T-cell (primary cell): ENCODE measurements at regions not wholly inside any gene's neighbourhood (a gene's known extent, or its start where the extent isn't known, plus 50 kb on each side); places are given as distances from the start of the nearest gene placed in this dataset.

Experiments used
- ATAC-seq, 4 experiments: fragments of 200-7000 bp in 3 of 4; fragments of 150-1000 bp in 1 of 4; cut with Tn5 transposase; replicated peaks in 1 of 4; 1 replicate in 3 of 4; 2 replicates in 1 of 4; pipeline ENCODE4 v1.10.0; 2021; ENCODE audit warnings: moderate library complexity in 3 of 4, mild to moderate bottlenecking in 2 of 4, moderate number of reproducible peaks in 1 of 4
- CTCF ChIA-PET, 2 donors: fragments of 300-600 bp; sonication (Branson Sonifier 250); formaldehyde crosslinking; loops; one replicate each; lab custom pipeline; 2022; ENCODE audit warnings: antibody characterized with exemption in 2 of 2; lab: Charles Lee
- POLR2A ChIA-PET, 2 donors: fragments of 300-600 bp; sonication (Branson Sonifier 250); formaldehyde crosslinking; loops; one replicate each; lab custom pipeline; 2022; ENCODE audit warnings: antibody characterized with exemption in 2 of 2; lab: Charles Lee
- DNase-seq, 35 experiments: peaks; one replicate each; pipeline versions ENCODE4 v3.0.0 to v3.0.0-alpha.2; 2013 to 2023
- H3K27ac ChIP-seq: one replicate; pipeline ENCODE4 v1.5.1; 2013; ENCODE audit warnings: low read length
- H3K27me3 ChIP-seq, 2 experiments: replicated peaks in 1 of 2; 1 replicate in 1 of 2; 2 replicates in 1 of 2; pipeline versions ENCODE4 v1.6.1 to v1.7.0; 2013; ENCODE audit warnings: low read length in 1 of 2, mixed read lengths in 1 of 2; ENCODE audit not compliant: control insufficient read depth in 2 of 2, insufficient read depth in 2 of 2; ENCODE audit errors: extremely low read depth in 1 of 2
- H3K36me3 ChIP-seq, 2 donors: 1 replicate in 1 of 2; 2 replicates in 1 of 2; pipeline versions ENCODE4 v1.6.1 to v1.7.0; 2013; ENCODE audit warnings: low read length in 1 of 2; ENCODE audit not compliant: control insufficient read depth in 2 of 2, insufficient read depth in 1 of 2; ENCODE audit errors: extremely low read depth in 1 of 2
- H3K4me1 ChIP-seq, 2 experiments: 1 replicate in 1 of 2; 2 replicates in 1 of 2; pipeline versions ENCODE4 v1.6.1 to v1.7.0; 2013; ENCODE audit warnings: low read length in 2 of 2, mixed read lengths in 1 of 2; ENCODE audit not compliant: insufficient read depth in 2 of 2, control insufficient read depth in 1 of 2; ENCODE audit errors: extremely low read depth in 1 of 2
- H3K4me3 ChIP-seq, 2 donors: 1 replicate in 1 of 2; 2 replicates in 1 of 2; pipeline versions ENCODE4 v1.5.1 to v1.7.0; 2013; ENCODE audit warnings: mild to moderate bottlenecking in 2 of 2, low read length in 1 of 2, moderate library complexity in 1 of 2; ENCODE audit not compliant: control insufficient read depth in 1 of 2; ENCODE audit errors: extremely low read depth in 1 of 2
- H3K9me3 ChIP-seq: 2 replicates; pipeline ENCODE4 v1.7.0; 2013
- H3K27ac Mint-ChIP-seq, 2 donors: one replicate each; pipeline ENCODE4 v1.8.0; 2020 to 2021; ENCODE audit warnings: mild to moderate bottlenecking in 2 of 2, mixed read lengths in 2 of 2
- H3K27me3 Mint-ChIP-seq, 2 donors: one replicate each; pipeline ENCODE4 v1.8.0; 2021 to 2022; ENCODE audit warnings: mixed read lengths in 2 of 2
- H3K36me3 Mint-ChIP-seq: one replicate; pipeline ENCODE4 v1.8.0; 2021; ENCODE audit warnings: mixed read lengths
- H3K4me1 Mint-ChIP-seq, 3 donors: one replicate each; pipeline ENCODE4 v1.8.0; 2020 to 2022; ENCODE audit warnings: mixed read lengths in 3 of 3, mild to moderate bottlenecking in 1 of 3
- H3K4me3 Mint-ChIP-seq, 3 donors: one replicate each; pipeline ENCODE4 v1.8.0; 2020 to 2022; ENCODE audit warnings: mild to moderate bottlenecking in 3 of 3, mixed read lengths in 3 of 3, moderate library complexity in 3 of 3
- H3K9me3 Mint-ChIP-seq, 3 donors: one replicate each; pipeline ENCODE4 v1.8.0; 2020 to 2022; ENCODE audit warnings: mixed read lengths in 3 of 3
- WGBS: methylation state at CpG from one replicate; pipeline ENCODE4 v1.1.5; 2013; ENCODE audit warnings: missing lambda C conversion rate; ENCODE audit not compliant: insufficient coverage; 5-methylcytosine and 5-hydroxymethylcytosine counted together

DNA sequence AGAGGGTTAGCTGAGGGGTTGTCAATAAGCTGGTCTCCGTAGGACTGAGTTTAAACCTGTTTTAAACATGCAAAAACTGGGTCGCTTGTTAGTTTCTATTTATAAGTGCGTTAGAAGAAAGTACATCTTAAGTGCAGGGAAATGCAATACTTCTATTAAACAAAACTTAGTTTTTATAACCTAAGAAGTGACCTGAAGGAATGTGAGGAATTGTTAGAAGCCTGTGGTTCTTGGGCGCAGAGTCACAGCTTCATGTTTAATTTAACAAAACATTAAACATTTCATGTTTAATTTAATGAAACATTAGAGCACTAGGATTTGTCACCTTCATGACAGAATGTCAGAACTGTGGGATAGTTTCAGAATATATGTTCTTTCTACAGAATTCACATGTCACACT lies 469.2 kb upstream of the WWC1 start:
- no CpG with 5 or more reads among the region's 4 CpGs for WGBS
- no peak for DNase-seq
- Histone ChIP-seq H3K4me1 (no peaks in the 10 kb centered on the region), H3K27ac (no peak overlapping the region), H3K36me3 (no peaks in the 10 kb centered on the region), H3K9me3 (no peaks in the 10 kb centered on the region), H3K4me3 (no peak overlapping the region), H3K27me3 (no peaks in the 10 kb centered on the region)
- Mint-ChIP-seq H3K4me3 (no peak overlapping the region), H3K9me3 (peaks cover 0 to 4% (median 2%) of the 10 kb centered on the region in 3 donors), H3K27me3 (no peaks in the 10 kb centered on the region), H3K27ac (no peak overlapping the region), H3K36me3 (no peaks in the 10 kb centered on the region), H3K4me1 (no peaks in the 10 kb centered on the region)
- CTCF ChIA-PET = no interaction called here
- POLR2A ChIA-PET = no interaction called here
- no peak for ATAC-seq

DNA sequence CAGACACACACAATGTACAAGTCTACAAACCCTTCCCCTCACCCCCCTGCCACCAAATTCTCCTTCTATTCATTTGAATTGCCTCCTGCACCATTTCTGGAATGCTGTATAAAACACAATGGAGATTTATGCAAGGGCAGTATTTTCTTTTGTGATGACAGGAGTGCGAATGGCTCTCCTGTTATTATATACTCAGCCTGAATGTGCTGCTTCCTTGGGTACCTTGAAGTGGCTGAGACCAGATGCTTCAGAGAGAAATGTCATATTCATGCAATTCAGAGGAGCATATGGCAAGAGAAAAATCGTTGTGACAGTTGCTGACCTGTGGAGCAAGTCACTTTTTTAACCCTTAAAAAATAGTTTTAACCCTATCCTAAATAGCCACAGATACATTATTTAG lies 468.0 kb upstream of the WWC1 start:
- H3K27me3 Mint-ChIP-seq = no peaks in the 10 kb centered on the region
- no peak overlapping the region for H3K4me3 Mint-ChIP-seq
- 89% methylated on average over 1 of the region's 2 CpGs for WGBS
- H3K4me3 ChIP-seq = no peak overlapping the region
- H3K4me1 Mint-ChIP-seq = no peaks in the 10 kb centered on the region
- H3K36me3 ChIP-seq = no peaks in the 10 kb centered on the region
- DNase-seq (no peak), ATAC-seq (no peak)
- no peaks in the 10 kb centered on the region for H3K27me3 ChIP-seq
- CTCF ChIA-PET = no interaction called here
- H3K4me1 ChIP-seq = no peaks in the 10 kb centered on the region
- no peak overlapping the region for H3K27ac ChIP-seq
- no peaks in the 10 kb centered on the region for H3K9me3 ChIP-seq
- no peaks in the 10 kb centered on the region for H3K36me3 Mint-ChIP-seq
- H3K9me3 Mint-ChIP-seq = peaks cover 0 to 4% (median 2%) of the 10 kb centered on the region in 3 donors
- POLR2A ChIA-PET = no interaction called here
- H3K27ac Mint-ChIP-seq = no peak overlapping the region

DNA sequence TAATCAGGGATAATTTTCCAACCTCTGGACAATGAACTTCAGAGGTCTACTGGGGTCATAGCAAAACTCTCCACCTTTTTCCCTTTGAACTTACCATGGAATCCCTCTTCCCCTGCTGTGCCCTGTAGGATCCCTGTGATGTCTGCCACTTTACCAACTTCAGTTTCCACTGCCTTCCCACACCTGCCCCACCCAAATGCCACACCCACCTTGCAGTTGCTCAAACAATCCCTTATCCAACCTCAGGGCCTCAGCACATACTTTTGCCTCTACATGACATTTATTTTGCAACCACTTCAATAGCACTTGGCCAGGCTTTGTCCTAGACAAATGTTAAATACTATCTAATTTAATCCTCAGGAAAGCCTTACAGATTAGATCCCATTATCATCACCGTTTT lies 463.7 kb upstream of the WWC1 start:
- H3K27ac Mint-ChIP-seq = no peak overlapping the region
- no peak overlapping the region for H3K27ac ChIP-seq
- no peaks in the 10 kb centered on the region for H3K4me1 Mint-ChIP-seq
- no peaks in the 10 kb centered on the region for H3K36me3 Mint-ChIP-seq
- H3K27me3 ChIP-seq = no peaks in the 10 kb centered on the region
- peaks cover 0 to 12% (median 0%) of the 10 kb centered on the region in 3 donors for H3K9me3 Mint-ChIP-seq
- ATAC-seq = no peak
- ChIA-PET CTCF (no interaction called here), POLR2A (no interaction called here)
- no peak overlapping the region for H3K4me3 Mint-ChIP-seq
- H3K4me1 ChIP-seq = no peaks in the 10 kb centered on the region
- no peak overlapping the region for H3K4me3 ChIP-seq
- no peaks in the 10 kb centered on the region for H3K9me3 ChIP-seq
- no peaks in the 10 kb centered on the region for H3K27me3 Mint-ChIP-seq
- DNase-seq = no peak
- H3K36me3 ChIP-seq = no peaks in the 10 kb centered on the region
- no CpG with 5 or more reads among the region's 1 CpG for WGBS

DNA sequence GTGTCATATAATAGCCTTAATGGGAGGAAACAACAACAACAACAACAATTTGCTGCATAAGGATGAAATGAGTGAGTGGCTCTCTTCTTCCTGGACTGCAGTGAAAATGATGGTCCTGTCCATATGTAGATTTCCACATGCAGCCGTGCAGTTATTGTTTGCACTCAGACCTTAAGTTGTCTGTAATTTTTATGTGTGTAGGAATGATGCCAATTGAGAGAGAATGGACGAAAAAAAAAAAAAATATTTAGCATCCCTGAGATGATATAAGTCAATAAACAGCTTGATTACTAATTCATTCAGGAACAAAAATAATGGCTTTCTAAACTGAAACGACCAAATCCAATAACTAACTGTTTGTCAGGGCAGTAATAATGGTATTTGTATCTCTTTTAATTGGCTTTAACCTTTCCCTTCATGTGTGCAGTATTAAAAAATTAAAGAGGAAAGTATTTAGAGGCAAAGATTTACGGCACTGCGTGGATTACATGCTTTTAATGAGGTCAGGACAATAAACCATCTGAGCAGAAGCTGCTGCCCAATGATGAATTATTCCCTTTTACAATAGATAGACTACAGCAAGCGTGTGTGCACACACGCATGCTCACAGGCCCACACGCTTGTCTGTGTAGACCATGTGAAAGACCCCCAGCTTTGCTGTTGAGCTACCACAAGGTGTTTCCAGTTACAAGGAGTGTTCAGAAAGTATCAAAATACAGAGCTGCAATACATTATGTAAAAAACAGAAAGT lies 459.5 kb upstream of the WWC1 start:
- no peak overlapping the region for H3K27ac ChIP-seq

DNA sequence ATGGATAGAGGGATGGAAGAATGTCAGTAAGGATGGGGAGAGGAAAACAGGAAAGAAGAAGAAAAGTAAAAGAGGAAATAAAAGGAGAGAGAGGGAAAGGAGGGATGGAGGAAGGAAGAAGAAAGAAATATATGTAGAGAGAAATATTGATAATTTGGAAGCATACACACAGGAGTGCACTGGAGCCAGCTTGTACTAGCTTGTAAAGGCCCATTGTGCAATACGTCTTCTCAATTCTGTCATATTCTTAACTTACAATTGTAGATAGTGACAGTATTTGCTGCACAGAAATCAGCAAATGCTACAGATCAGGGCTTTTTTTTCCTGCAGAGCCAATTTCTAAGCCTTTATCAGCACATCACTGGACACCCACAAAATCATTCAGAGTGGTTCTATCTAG lies 458.8 kb upstream of the WWC1 start:
- H3K4me1 Mint-ChIP-seq = no peaks in the 10 kb centered on the region
- no peak for ATAC-seq
- H3K36me3 ChIP-seq = no peaks in the 10 kb centered on the region
- no peaks in the 10 kb centered on the region for H3K36me3 Mint-ChIP-seq
- no peak overlapping the region for H3K27ac Mint-ChIP-seq
- H3K4me3 Mint-ChIP-seq = no peak overlapping the region
- no peak for DNase-seq
- no peak overlapping the region for H3K4me3 ChIP-seq
- ChIA-PET POLR2A (no interaction called here), CTCF (no interaction called here)
- H3K27me3 ChIP-seq = no peaks in the 10 kb centered on the region
- no peaks in the 10 kb centered on the region for H3K27me3 Mint-ChIP-seq
- H3K9me3 ChIP-seq = no peaks in the 10 kb centered on the region
- H3K27ac ChIP-seq = no peak overlapping the region
- H3K4me1 ChIP-seq = no peaks in the 10 kb centered on the region
- WGBS = 0% methylated on average over 1 of the region's 1 CpG
- peaks cover 0 to 13% (median 4%) of the 10 kb centered on the region in 3 donors for H3K9me3 Mint-ChIP-seq

More for the DNA sequence above, 459.5 kb upstream of the WWC1 start:
- Mint-ChIP-seq H3K27me3 (no peaks in the 10 kb centered on the region), H3K4me3 (no peak overlapping the region), H3K9me3 (peaks cover 0 to 13% (median 4%) of the 10 kb centered on the region in 3 donors), H3K27ac (no peak overlapping the region), H3K36me3 (no peaks in the 10 kb centered on the region), H3K4me1 (no peaks in the 10 kb centered on the region)
- H3K27me3 ChIP-seq = no peaks in the 10 kb centered on the region
- no peaks in the 10 kb centered on the region for H3K9me3 ChIP-seq
- no peak overlapping the region for H3K4me3 ChIP-seq
- H3K4me1 ChIP-seq = no peaks in the 10 kb centered on the region
- ATAC-seq (no peak), DNase-seq (no peak)
- POLR2A ChIA-PET = no interaction called here
- no peaks in the 10 kb centered on the region for H3K36me3 ChIP-seq
- CTCF ChIA-PET = no interaction called here
- WGBS = 100% methylated on average over 1 of the region's 8 CpGs

DNA sequence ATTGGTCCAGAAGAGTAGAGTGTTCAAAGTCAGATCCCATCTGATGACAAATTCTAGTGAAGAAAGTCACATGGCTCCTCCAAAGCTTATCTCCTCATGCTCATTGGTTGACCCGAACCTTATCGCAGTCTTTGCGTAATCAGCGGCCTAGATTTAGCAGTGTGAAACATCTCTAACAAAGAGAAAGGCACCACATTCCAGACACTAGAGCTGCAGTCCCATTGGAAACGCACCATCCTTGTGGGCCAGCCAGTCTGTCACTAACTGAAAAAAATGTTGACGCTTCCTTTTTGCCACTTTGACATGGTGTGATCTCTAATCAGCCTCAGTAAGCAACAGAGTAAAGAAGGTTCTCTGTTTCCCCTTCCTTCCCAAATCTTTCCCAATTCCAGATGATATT lies 458.0 kb upstream of the WWC1 start:
- ChIA-PET POLR2A (no interaction called here), CTCF (no interaction called here)
- no peak for ATAC-seq

More for the DNA sequence above, 458.0 kb upstream of the WWC1 start:
- no peak for DNase-seq
- Histone ChIP-seq H3K4me3 (no peak overlapping the region), H3K4me1 (no peaks in the 10 kb centered on the region), H3K27me3 (no peaks in the 10 kb centered on the region), H3K27ac (no peak overlapping the region), H3K36me3 (no peaks in the 10 kb centered on the region), H3K9me3 (no peaks in the 10 kb centered on the region)
- WGBS = 90% methylated on average over 6 of the region's 6 CpGs
- no peak overlapping the region for H3K27ac Mint-ChIP-seq
- H3K36me3 Mint-ChIP-seq = no peaks in the 10 kb centered on the region
- no peaks in the 10 kb centered on the region for H3K27me3 Mint-ChIP-seq
- peaks cover 0 to 13% (median 4%) of the 10 kb centered on the region in 3 donors for H3K9me3 Mint-ChIP-seq
- H3K4me1 Mint-ChIP-seq = no peaks in the 10 kb centered on the region
- H3K4me3 Mint-ChIP-seq = no peak overlapping the region
